ENCODE measurements at regions not wholly inside any gene's neighbourhood (a gene's known extent, or its start where the extent isn't known, plus 50 kb on each side); places are given as distances from the start of the nearest gene placed in this dataset.
"Not testable (repeated sequence)": the region's sequence is repeated elsewhere in the genome, so short reads cannot be mapped to it uniquely, and the experiment has no call there.

- in situ Hi-C loops (cut with MboI; ENCODE audit: low pct_unique_long_range_greater_than_20kb in 2 of 9, low sequenced_read_pairs in 9 of 9, unreplicated experiment in 9 of 9) = no loop called here
- H3K4me3 ChIP-seq = no peak overlapping the region
- H3K27ac ChIP-seq = no peak overlapping the region
- 71 to 100% (median 92%) methylated on average over 1 to 5 of the region's 5 CpGs; no CpG with 5 or more reads in 3 of the 10 experiments for WGBS, 10 experiments
- no peak for ATAC-seq (replicated peaks in 6 of 8)
- H3K4me1 ChIP-seq (replicated peaks in 1 of 2) = no peaks in the 10 kb centered on the region
Measured at GRCh38 chr12:46577063-46577776, 204.6 kb upstream of the SLC38A2 start.

GRCh38 chr12:46574847-46575246 lies 202.3 kb upstream of the SLC38A2 start:
- Histone ChIP-seq H3K4me1 (replicated peaks in 1 of 2) (no peaks in the 10 kb centered on the region), H3K27ac (no peak overlapping the region), H3K4me3 (no peak overlapping the region)
- ATAC-seq (replicated peaks in 6 of 8) = no peak
- in situ Hi-C loops (cut with MboI; ENCODE audit: low pct_unique_long_range_greater_than_20kb in 2 of 9, low sequenced_read_pairs in 9 of 9, unreplicated experiment in 9 of 9) = loop anchor here in 2 of 9 experiments (25.0 kb wide), 1 partner anchor 188 kb away; no protein-coding TSS in a partner anchor
- 13 to 100% (median 83%) methylated on average over 1 to 2 of the region's 2 CpGs; no CpG with 5 or more reads in 1 of the 10 experiments for WGBS, 10 experiments

- H3K4me3 ChIP-seq = no peak overlapping the region
- 18 to 100% (median 75%) methylated on average over 1 of the region's 1 CpG; no CpG with 5 or more reads in 4 of the 10 experiments for WGBS, 10 experiments
- in situ Hi-C loops (cut with MboI; ENCODE audit: low pct_unique_long_range_greater_than_20kb in 2 of 9, low sequenced_read_pairs in 9 of 9, unreplicated experiment in 9 of 9) = loop anchor here in 2 of 9 experiments (25.0 kb wide), 1 partner anchor 186 kb away; no protein-coding TSS in a partner anchor
- H3K27ac ChIP-seq = no peak overlapping the region
- no peaks in the 10 kb centered on the region for H3K4me1 ChIP-seq (replicated peaks in 1 of 2)
- no peak for ATAC-seq (replicated peaks in 6 of 8)
Measured at GRCh38 chr12:46573347-46573658, 200.7 kb upstream of the SLC38A2 start.

- H3K4me1 ChIP-seq (replicated peaks in 1 of 2) = no peaks in the 10 kb centered on the region
Measured at GRCh38 chr12:46572644-46573346, 200.2 kb upstream of the SLC38A2 start.

GRCh38 chr12:46571608-46572007 lies 199.0 kb upstream of the SLC38A2 start:
- H3K27ac ChIP-seq = no peak overlapping the region
- no peaks in the 10 kb centered on the region for H3K4me1 ChIP-seq (replicated peaks in 1 of 2)
- peak in 3 of 8 experiments; percentile 64 to 95 (median 78) for ATAC-seq (replicated peaks in 6 of 8)
- 0 to 96% (median 82%) methylated on average over 2 to 3 of the region's 3 CpGs; no CpG with 5 or more reads in 1 of the 10 experiments for WGBS, 10 experiments
- in situ Hi-C loops (cut with MboI; ENCODE audit: low pct_unique_long_range_greater_than_20kb in 2 of 9, low sequenced_read_pairs in 9 of 9, unreplicated experiment in 9 of 9) = loop anchor here in 2 of 9 experiments (25.0 kb wide), 1 partner anchor 184 kb away; no protein-coding TSS in a partner anchor
- H3K4me3 ChIP-seq = no peak overlapping the region

More at GRCh38 chr12:46572644-46573346, 200.2 kb upstream of the SLC38A2 start:
- 42 to 100% (median 85%) methylated on average over 1 to 2 of the region's 2 CpGs; no CpG with 5 or more reads in 1 of the 10 experiments for WGBS, 10 experiments
- in situ Hi-C loops (cut with MboI; ENCODE audit: low pct_unique_long_range_greater_than_20kb in 2 of 9, low sequenced_read_pairs in 9 of 9, unreplicated experiment in 9 of 9) = loop anchor here in 2 of 9 experiments (25.0 kb wide), 1 partner anchor 185 kb away; no protein-coding TSS in a partner anchor
- H3K27ac ChIP-seq = no peak overlapping the region
- ATAC-seq (replicated peaks in 6 of 8) = no peak
- no peak overlapping the region for H3K4me3 ChIP-seq

- Histone ChIP-seq H3K4me1 (replicated peaks in 1 of 2) (no peaks in the 10 kb centered on the region), H3K4me3 (no peak overlapping the region), H3K27ac (no peak overlapping the region)
- WGBS, 10 experiments = 7 to 100% (median 59%) methylated on average over 3 to 4 of the region's 9 CpGs; no CpG with 5 or more reads in 6 of the 10 experiments
- in situ Hi-C loops (cut with MboI; ENCODE audit: low pct_unique_long_range_greater_than_20kb in 2 of 9, low sequenced_read_pairs in 9 of 9, unreplicated experiment in 9 of 9) = loop anchor here in 2 of 9 experiments (25.0 kb wide), 1 partner anchor 183 kb away; no protein-coding TSS in a partner anchor
- peak in 3 of 8 experiments; percentile 46 to 82 (median 67) for ATAC-seq (replicated peaks in 6 of 8)
Measured at GRCh38 chr12:46569826-46570439, 197.4 kb upstream of the SLC38A2 start.

GRCh38 chr12:46567667-46568066 lies 195.1 kb upstream of the SLC38A2 start:
- Histone ChIP-seq H3K4me1 (replicated peaks in 1 of 2) (peaks cover under 1 to 4% of the 10 kb centered on the region in 2 donors), H3K27ac (no peak overlapping the region), H3K4me3 (no peak overlapping the region)
- in situ Hi-C loops (cut with MboI; ENCODE audit: low pct_unique_long_range_greater_than_20kb in 2 of 9, low sequenced_read_pairs in 9 of 9, unreplicated experiment in 9 of 9) = loop anchor here in 2 of 9 experiments (25.0 kb wide), 1 partner anchor 180 kb away; no protein-coding TSS in a partner anchor
- ATAC-seq (replicated peaks in 6 of 8) = no peak

GRCh38 chr12:46562625-46563225 lies 190.2 kb upstream of the SLC38A2 start:
- WGBS, 10 experiments = 0 to 80% (median 33%) methylated on average over 1 to 5 of the region's 5 CpGs

GRCh38 chr12:46561769-46562624 lies 189.4 kb upstream of the SLC38A2 start:
- ATAC-seq (replicated peaks in 6 of 8); H3K4me3 ChIP-seq; H3K27ac ChIP-seq: not testable (repeated sequence)
- peaks cover 15 to 16% of the 10 kb centered on the region in 2 donors for H3K4me1 ChIP-seq (replicated peaks in 1 of 2)
- in situ Hi-C loops (cut with MboI; ENCODE audit: low pct_unique_long_range_greater_than_20kb in 2 of 9, low sequenced_read_pairs in 9 of 9, unreplicated experiment in 9 of 9) = loop anchor here in 2 of 9 experiments (25.0 kb wide), 1 partner anchor 175 kb away; no protein-coding TSS in a partner anchor
- WGBS, 10 experiments = 63 to 100% (median 89%) methylated on average over 1 to 6 of the region's 7 CpGs

More at GRCh38 chr12:46562625-46563225, 190.2 kb upstream of the SLC38A2 start:
- in situ Hi-C loops (cut with MboI; ENCODE audit: low pct_unique_long_range_greater_than_20kb in 2 of 9, low sequenced_read_pairs in 9 of 9, unreplicated experiment in 9 of 9) = loop anchor here in 2 of 9 experiments (25.0 kb wide), 1 partner anchor 175 kb away; no protein-coding TSS in a partner anchor
- Histone ChIP-seq H3K4me3 (no peak overlapping the region), H3K4me1 (replicated peaks in 1 of 2) (peaks cover 15 to 16% of the 10 kb centered on the region in 2 donors), H3K27ac (no peak overlapping the region)
- peak in 7 of 8 experiments; percentile 51 to 81 (median 66) for ATAC-seq (replicated peaks in 6 of 8)

- WGBS, 10 experiments = 83 to 100% (median 100%) methylated on average over 1 of the region's 1 CpG; no CpG with 5 or more reads in 2 of the 10 experiments
- H3K4me3 ChIP-seq = no peak overlapping the region
- no peak for ATAC-seq (replicated peaks in 6 of 8)
- H3K27ac ChIP-seq = no peak overlapping the region
- in situ Hi-C loops (cut with MboI; ENCODE audit: low pct_unique_long_range_greater_than_20kb in 2 of 9, low sequenced_read_pairs in 9 of 9, unreplicated experiment in 9 of 9) = loop anchor here in 2 of 9 experiments (25.0 kb wide), 1 partner anchor 174 kb away; no protein-coding TSS in a partner anchor
- peaks cover 15 to 16% of the 10 kb centered on the region in 2 donors for H3K4me1 ChIP-seq (replicated peaks in 1 of 2)
Measured at GRCh38 chr12:46560874-46561273, 188.3 kb upstream of the SLC38A2 start.

- in situ Hi-C loops (cut with MboI; ENCODE audit: low pct_unique_long_range_greater_than_20kb in 2 of 9, low sequenced_read_pairs in 9 of 9, unreplicated experiment in 9 of 9) = loop anchor here in 2 of 9 experiments (25.0 kb wide), 1 partner anchor 173 kb away; no protein-coding TSS in a partner anchor
- WGBS, 10 experiments = 0 to 100% (median 88%) methylated on average over 1 to 2 of the region's 2 CpGs; no CpG with 5 or more reads in 3 of the 10 experiments
- ATAC-seq (replicated peaks in 6 of 8) = peak in 5 of 8 experiments; percentile 51 to 75 (median 56)
- Histone ChIP-seq H3K27ac (no peak overlapping the region), H3K4me1 (replicated peaks in 1 of 2) (peaks cover 15 to 16% of the 10 kb centered on the region in 2 donors), H3K4me3 (no peak overlapping the region)
Measured at GRCh38 chr12:46560089-46560488, 187.5 kb upstream of the SLC38A2 start.

Measured in motor neuron (in vitro differentiated cells).